HG03432 (cell line): ENCODE measurements at regions not wholly inside any gene's neighbourhood (a gene's known extent, or its start where the extent isn't known, plus 50 kb on each side); places are given as distances from the start of the nearest gene placed in this dataset.

Source experiments
- ATAC-seq: cut with Tn5 transposase; IDR thresholded peaks from one replicate; pipeline ENCODE4 v1.9.1; 2021; ENCODE audit warnings: mild to moderate bottlenecking, moderate library complexity; ENCODE audit not compliant: unreplicated experiment

DNA sequence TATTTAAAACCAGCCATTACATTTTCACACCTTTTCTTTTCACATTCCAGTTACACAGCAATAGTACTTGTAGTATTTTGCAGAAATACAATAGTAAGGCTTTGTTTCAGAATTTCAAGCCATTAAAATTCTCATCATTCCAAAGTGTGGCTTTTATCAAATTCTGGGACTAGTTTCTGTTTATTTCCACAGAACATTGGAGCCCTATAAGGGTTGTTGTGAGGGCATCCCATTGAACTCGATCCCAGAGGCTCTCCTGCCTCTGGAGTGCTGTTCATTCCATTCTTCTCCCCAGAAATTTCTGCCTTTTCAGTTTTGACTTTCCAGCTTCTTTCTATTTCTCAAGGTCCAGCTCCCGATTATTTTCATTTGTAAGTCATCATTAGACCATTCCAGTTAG is 645.5 kb downstream of the ADGRL2 start:
- no peak for ATAC-seq

DNA sequence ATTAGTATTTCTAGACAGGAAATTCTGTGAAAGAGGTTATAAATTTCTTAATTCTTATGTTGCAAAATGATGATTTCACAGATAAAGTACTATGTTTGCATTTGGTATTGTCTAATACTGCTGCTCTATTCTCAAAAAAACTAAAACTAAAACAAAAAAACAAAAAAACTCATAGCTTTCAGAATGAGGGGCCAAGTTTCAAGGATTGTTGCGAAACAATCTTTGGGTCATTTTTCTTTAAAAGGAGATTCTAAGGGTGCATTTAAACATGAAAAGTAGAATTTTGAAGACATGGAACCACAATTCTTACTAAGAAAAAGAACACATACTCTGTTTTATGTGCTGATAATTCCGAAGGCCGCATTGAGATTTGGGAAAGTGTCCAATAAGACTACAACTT is 645.1 kb downstream of the ADGRL2 start:
- no peak for ATAC-seq

DNA sequence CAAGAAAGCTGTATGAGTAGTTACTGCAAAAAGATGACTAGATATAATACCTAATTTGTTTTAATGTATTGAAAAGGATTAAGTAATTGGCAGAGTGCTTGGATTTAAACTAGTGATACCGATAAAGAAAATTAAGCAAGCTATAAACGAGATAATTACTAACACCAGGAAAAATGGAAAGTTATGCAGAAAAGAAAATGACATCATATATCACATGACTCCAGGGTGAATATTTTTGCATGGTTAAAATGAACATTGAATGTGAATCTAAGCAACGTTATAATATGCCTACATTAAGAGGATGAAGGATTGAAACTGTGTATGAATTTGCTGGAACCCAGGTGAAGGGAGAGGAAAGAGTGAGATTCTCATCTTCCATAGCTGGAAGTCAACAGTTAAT is 644.4 kb downstream of the ADGRL2 start:
- ATAC-seq, result no peak

DNA sequence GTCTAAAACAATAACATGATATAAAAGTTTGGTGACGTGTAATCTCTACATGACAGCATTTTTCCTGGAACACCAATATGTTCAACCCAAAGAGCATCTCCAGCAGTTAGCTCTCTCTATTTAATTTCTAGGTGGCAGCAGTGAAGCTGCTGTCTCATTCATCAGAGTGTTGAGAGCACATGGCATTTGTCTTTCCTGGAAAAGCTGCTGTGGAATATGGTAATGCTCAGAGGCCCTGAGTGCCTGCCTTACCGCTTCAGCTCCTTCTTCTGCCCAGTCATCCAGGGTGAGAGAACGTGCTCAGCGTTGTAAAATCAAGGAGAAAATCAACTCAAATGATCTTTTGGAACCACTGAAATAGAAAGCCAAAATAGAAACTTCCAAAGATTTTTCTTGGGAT is 640.7 kb downstream of the ADGRL2 start:
- no peak for ATAC-seq

DNA sequence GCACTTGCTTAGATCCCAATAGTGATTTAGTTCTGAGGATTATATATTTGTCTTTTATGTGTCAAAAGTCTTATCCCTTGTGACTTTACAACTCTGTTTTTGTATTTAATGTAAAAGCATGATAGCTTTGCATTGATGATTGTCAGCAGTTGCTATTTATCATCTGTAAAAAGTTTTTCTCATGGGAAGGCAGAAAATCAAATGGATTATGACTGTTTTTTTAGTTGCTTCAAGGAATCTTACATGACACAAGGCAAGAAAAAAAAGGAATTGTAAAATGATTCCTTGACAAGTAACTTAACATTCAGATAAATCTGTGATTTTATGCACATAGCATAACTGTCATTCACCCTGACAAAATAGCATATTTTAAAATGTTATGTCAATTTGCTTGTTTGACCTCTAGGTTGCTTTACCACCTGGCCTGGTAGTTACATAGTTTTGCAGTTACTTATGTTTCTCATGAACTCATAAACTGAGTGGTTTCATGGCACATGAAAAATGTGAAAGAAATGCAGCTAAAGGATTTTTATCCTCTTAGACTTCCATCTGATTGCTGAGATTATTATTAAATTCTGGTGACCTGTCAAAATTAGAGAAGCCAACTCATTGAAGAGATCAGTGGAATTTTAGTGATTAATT is 622.6 kb downstream of the ADGRL2 start:
- no peak for ATAC-seq

DNA sequence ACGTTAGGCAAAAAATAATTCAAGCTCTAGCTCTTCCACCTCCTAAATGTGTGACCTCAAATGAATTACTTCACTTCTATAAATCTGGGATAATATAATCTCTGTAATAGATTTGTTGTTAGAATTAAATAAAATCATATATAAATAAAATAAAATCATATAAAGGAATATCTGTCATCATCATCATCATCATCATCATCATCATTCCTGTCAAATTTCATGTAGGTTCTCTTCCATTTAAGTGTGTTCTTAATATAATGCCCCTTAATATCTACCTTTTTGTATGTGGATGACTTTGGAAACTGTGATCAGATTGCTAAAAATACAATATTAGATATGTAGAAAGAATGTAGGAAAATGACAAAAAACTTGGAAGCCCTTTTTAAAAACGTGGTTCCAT is 621.0 kb downstream of the ADGRL2 start:
- no peak for ATAC-seq

DNA sequence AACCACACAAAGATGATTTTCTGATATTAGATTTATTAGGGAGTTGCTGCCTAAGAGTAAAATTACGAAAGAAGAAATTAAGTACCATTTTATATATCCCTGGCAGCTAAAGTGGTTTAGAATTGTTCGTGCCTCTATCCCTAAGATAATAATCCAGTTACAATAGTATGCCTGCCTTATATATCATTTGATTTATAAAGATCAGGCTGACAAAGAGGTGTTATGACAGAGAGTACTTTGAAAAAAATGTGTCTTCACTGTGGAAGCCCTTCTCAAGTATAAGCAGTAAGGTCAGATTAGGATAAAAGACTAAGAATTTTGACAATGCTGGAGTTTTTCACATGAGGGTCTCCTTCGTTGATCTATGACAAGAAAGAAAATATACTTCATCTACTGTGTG is 619.9 kb downstream of the ADGRL2 start:
- no peak for ATAC-seq

DNA sequence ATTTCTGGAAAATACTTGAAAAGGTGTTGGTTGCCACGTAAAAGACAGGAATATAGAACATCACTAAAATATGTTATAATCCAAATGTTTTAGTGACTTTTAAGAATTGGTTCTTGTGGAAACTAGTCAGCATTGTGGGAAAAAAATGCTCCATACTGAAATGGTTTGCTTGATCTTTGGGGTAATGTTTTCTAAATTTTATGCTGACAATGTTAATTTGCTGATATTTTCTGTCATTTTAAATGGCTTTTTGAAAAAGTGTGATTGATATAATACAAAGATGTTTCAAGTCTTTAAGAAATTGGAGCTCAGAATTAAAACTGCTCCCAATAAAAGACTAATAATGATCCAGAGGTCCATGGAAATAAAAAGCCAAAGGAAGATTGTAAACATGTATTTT is 610.9 kb downstream of the ADGRL2 start:
- ATAC-seq, result no peak

DNA sequence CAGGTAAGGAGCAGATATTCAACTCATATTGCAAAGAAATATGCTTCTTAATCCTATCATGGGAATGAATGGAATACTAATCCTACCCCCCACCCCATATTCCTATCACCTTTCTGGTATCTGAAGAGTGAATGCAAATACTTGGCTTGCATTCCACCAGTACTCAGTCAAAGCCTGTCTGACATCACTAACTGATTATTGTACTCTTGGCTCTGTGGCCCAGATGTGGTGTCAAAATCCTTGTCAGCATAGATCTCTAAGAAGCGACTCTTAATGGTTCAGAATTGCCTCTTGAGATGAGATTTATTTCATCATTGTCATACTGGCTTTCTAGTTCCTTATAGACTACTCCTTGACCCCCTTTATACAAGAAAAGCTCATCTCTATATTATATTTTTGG is 604.6 kb downstream of the ADGRL2 start:
- no peak for ATAC-seq

DNA sequence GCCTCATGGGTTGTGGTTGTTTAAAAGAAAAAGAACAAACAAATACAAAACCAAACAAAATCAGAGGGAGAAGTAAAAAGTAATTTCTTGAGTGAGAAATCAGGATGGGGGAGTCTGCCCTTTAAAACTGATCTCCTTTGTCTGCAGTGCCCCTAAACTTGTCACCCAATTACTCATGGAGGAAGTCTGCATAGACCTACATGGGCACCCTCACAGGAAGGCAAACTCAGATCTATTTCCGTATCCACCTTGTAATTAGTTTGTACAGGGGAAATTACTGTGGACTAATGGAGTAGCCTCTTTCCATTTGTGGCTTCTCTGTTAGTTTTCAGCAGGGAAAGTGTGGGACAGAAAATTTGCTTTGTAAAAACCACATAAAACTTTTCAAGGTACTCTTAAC is 600.4 kb downstream of the ADGRL2 start:
- no peak for ATAC-seq

DNA sequence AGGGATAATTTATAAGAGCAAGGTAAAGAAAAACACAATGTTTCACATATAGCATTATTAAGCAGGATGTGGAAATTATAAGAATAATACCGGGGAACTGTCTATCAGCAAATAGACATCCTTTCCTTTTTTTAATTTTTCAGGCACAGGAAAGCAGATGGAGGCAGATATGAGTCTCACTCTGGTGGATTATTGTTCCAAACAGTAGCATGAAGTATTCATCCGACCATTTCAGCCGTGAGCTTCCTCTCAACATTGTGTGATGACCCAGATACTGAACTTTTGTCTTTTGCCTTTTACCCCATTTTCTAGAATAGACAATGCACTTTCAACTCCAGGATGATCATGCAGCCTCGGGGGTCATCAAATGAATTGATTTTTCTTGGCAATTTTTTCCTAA is 599.8 kb downstream of the ADGRL2 start:
- no peak for ATAC-seq

DNA sequence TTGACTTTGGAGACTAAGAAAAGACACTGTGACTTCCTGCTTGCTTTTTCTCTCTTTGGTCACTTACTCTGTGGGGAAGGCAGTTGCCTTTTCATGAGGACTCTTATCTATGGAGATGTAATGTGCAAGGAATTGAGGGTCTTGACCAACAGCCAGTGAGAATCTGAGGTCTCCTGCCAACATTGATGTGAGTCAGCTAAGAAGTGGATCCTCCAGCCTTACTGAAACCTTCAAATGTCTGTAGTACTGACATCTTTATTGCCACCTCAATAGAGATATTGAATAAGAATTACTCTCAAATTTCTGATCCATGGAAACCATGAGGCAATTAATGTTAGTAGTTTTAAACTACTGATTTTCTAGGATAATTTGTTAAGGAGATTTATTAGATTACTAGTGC is 598.4 kb downstream of the ADGRL2 start:
- ATAC-seq, result no peak

DNA sequence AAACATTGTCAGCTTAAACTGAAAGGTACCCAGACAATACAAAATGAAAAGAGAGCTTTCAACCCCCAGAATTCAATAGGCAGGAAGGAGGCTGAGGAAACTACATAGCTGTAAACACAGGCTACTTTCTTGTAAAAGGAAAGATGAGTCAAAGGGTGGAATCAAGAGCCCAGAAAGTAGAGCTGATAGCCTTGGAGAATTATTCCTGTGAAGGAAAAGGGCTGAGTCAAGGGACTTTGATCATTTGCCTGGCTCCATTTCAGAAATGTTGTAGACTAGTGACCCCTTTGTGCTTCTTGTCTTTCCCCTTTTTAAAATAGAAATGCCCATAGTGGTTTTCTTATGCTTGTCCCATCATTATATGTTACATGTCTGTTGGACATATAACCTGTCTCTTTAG is 597.6 kb downstream of the ADGRL2 start:
- ATAC-seq, result no peak

DNA sequence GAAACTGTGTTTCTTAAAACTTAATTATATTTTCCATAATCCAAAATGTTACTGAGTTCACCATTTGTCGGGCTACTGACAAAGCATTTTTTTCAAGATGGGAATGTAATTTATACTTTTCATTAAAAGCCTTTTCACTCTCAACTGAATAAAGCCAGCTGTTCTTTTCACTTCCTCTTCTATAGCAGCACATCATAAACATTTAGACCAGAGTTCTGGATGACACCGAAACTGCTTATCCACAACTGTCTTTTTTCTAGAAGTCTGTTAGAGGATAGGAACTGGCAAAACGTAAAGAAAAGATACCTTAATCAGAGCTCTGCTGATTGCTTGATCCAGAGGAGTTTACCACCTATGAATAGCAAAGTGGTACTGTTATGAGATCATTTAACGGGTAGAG is 594.7 kb downstream of the ADGRL2 start:
- ATAC-seq, result peak; percentile 75

DNA sequence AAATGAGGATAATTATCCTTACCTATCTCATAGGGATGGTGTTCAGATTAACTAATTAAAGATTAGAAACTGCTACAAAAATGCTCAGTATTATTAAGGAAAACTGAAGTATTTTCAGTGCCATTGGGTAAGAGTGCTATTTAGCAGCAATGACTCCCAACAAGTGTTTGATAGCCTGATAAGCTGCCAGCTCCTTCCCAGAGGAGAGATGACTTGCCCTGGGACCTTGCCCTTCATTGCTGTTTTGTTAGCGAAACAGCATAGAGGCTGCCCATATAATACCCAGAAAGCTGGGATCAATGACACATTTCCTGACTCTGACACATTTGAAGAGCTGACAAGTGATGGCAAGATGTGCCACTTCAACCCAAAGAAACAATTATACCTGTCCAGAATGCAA is 592.2 kb downstream of the ADGRL2 start:
- no peak for ATAC-seq

DNA sequence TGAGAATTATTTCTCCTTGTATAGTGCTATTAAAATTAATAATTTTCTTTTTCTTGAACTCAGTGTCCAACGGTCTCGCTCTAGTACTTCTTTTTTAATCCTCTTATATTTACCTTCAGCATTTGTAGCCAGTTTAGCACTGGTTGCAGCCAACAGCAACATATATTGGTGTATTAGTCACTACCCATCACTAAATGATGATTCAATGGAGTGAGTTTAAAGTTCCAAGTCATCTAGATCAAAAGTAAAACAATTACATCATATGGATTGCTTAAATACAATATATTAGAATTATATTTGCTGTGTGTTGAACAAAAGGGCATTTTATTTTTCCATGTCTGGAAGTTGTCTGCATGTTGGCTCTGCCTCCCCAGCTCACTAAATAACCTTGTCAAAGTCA is 591.8 kb downstream of the ADGRL2 start:
- ATAC-seq, result no peak

DNA sequence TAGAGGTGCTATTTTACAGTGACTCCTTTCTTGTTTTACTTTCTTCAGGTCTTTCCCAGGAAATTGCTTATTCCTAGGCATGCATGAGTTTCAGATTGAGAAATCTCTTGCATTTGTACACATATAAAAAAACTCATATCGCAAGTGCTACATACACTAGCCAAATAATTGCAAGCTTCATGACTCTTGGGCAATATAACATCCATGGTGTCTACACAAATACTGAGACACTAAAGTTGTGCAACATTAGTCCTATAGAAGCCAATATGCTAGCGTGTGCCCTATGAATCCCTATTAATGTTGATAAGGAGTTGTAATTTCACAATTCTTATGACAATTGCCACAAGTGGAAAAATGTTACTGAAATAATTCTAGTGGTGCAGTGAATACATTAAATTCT is 591.0 kb downstream of the ADGRL2 start:
- ATAC-seq, result no peak

DNA sequence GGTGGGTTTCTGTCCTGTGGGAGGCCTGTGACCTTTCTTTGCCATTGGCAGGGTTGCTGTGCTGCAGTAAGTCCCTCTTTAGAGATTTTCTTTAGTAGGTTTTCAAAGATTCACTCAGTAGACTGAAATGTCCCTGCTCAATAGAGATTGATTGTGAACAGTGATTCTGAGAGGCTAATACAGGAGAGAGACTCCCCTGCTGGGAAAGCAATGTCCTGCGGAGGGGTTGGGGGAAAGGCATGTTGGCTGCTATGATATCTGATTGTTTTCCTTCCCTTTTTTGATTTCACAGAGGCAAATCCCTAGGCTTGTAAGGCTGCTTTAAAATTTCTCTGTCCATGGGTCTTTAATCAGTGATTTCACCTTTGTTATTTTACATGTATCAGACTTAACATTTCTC is 589.9 kb downstream of the ADGRL2 start:
- no peak for ATAC-seq

DNA sequence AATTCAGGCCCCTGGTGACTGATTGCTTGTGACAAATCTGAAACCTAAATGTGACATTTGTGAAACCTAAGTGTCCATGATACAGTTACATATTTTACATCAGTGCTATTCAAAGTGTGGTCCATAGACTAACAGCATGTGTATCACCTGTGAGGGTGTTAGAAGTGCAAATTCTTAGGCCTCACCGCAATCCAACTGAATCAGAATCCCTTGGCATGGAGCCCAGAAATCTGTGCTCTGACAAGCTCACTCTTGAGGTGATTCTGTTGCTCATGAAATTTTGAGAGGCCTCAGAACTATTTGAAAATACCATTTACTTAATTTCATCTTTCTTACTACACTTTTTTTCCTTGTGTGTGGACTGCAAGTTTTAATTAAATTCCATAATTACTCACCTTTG is 587.9 kb downstream of the ADGRL2 start:
- ATAC-seq, result no peak

DNA sequence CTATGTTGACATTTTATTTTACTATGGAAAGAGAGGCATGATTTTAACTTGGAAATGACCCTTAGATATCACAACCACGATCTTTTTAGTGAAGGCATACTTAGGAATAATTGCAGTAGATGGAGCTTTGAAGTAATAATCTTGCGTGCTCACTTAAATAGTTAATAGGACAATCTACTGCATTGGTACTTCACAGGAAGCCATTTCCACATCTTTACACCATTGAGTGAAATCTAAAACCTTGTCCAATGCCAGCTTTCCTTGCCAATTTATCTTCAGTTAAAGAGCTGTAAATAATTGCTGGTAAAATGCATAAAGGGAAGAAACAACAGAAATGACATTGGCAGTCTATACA is 586.3 kb downstream of the ADGRL2 start:
- ATAC-seq, result no peak

DNA sequence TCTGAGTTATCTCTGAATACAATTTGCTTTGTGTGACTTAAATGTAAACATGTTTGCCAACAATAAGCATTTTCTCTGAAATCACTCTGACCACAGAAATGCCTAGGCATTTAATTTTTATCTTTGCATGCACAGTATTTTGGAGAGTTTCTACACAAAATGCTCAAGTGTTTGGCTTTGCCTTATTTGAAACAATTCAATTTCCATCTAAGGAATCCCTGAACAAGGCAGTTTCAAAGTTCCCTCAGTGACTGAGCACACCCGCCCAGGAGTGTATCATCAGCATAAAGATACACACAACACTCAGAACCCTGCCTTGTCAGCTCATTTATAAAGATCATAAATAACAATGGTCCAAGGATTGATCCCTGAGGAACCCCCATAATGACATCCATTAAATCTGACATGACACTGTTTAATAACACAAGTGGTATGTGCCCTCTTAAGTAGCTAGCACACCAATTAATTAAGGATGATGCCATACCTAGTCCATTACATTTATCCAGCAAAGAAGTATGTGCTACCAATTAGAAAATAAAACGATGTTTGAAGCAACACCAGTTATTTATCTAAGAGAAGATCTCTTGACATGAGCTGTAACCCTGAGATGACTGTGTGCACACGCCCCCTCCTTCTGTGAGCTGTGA is 585.8 kb downstream of the ADGRL2 start:
- ATAC-seq, result no peak

DNA sequence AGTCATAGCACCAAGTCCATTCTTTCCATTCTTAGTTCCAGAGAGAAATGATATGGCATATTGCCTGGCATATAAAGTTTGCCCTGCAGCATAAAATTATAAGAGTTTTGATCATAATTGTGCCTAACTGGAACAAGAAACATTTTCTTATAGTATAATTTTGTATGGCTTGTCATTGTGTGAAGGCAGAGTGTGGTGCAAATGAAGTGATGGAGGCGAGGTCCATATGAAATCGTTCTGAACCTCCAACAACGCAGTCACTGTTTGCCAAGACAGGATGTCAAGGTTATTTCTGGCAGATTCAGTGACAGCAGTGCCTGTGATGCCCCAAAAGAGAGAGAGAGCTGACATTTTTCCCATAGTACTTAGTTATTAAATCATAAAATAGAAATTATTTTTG is 584.0 kb downstream of the ADGRL2 start:
- no peak for ATAC-seq

DNA sequence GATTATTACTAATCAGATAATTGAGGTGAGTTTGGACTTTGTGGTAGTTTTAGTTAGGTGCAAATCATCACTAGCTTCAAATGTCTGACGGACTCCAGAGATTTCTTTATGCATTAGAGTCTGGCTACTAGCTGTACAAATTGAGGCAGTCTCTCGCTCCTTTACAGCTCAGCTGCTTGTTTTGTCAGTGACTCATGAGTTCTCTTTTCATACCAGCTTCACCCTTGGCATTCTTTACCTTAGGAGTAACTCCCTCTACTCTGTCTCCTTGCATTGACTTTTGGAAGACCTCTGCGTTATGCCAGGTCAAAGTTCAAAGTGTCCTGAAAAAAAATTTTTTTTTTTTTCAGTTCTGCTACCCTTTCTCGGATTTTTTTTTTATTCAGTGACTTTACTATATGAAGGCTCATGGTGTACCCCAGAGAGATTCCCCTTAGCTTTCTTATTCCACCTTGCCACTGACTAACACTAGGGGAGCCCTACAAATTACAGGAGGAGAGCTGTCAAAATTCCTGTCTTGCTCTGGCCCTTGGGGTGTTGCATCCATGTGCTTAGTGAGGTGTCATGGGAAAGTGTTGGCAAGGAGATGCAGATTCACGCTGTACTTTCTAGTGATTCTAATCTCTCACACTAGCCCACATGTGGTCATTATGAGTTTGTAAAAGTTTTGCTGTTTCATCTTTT is 576.6 kb downstream of the ADGRL2 start:
- no peak for ATAC-seq
